HG03139 (cell line): ENCODE measurements at regions not wholly inside any gene's neighbourhood (a gene's known extent, or its start where the extent isn't known, plus 50 kb on each side); places are given as distances from the start of the nearest gene placed in this dataset.
"Not testable (repeated sequence)": the region's sequence is repeated elsewhere in the genome, so short reads cannot be mapped to it uniquely, and the experiment has no call there.

Experiments
- ATAC-seq: cut with Tn5 transposase; IDR thresholded peaks from one replicate; pipeline ENCODE4 v1.9.1; 2021; ENCODE audit not compliant: unreplicated experiment

DNA sequence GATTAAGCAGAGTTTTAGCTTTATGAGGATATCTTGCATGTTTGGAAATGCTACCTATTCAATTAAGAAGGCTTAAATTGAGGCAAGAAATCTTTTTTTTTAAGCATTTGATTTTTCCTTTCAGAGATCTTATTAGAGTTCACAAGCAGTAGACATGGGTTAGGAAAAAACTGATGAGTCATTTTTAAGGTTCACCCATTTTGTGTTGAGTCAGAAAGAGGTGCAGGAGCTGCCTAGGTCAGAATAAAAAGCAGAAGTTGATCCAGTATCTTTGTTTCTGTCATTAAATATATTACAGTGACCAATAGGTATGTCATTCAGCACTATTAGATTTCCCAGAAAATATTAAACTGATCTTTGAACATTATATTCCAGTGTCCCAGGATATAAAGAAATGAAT is 306.8 kb downstream of the LMBRD1 start:
- no peak for ATAC-seq

DNA sequence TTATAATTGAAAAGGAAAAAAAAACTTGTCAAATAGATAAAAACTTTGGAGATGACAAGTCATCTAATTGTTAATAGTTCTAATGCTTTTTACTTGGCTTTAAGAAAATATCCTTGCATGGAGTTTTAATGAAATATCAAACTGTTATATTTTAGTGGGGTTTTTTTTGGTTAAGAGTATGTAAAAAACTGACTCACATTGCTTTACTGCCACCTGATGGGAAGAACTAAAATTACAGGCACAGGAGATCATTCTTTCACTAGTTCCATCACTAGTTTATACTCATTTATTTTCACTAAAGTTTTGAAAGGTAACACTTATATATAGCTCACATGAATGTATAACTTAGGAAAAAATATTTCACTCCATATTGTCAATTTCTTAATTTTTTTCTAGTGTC is 309.1 kb downstream of the LMBRD1 start:
- no peak for ATAC-seq

DNA sequence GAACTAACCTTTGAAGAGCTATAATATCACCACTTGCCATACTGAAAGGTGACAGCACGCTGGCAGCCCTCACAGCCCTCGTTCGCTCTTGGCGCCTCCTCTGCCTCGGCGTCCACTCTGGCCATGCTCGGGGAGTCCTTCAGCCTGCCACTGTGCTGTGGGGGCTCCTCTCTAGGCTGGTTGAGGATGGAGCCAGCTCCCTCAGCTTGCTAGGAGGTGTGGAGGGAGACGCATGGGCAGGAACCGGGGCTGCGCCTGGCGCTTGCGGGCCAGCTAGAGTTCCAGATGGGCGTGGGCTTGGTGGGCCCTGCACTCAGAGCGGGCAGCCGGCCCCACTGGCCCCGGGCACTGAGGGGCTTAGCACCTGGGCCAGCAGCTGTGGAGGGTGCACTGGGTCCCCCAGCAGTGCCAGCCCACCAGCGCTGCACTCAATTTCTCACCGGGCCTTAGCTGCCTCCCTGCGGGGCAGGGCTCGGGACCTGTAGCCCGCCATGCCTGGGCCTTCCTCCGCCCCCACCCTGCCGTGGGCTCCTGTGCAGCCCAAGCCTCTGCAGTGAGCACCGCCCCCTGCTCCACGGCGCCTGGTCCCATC is 329.7 kb downstream of the LMBRD1 start:
- ATAC-seq, result no peak

DNA sequence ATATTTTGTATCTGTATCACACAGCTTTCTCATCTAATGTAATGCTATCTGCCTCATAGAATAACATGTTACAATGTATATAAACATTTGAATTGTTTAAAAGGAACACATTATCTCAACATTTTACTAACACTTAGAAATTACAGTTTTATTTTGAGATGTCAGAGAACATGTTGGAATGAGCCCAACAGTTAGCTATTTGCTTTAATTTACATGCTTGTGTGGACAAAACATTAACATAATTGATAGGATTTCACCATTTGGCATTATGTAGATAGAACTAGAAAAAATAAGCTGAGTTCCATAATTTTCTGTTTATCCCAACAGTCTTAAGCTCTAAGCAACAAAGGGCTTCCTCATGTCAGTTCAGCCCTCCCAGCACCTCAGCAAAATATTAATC is 330.9 kb downstream of the LMBRD1 start:
- no peak for ATAC-seq

DNA sequence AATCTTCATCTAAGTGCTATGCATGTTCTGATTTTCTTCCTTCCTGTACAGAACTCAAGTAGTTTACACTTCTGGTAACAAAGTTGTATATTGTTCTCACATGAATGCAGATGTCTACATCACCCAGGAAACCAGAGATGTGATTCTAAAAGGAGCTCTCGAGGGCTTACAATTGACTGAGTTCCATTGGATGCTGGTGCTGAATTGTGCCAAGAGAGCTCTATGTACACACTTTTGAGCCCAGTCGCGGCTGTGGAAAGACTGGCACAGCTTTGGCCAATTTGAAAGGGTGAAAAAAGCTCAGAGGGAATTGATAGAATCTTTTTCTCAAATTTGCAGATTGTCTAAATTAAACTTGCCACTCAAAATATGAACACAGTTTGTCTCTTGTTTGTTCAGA is 340.7 kb downstream of the LMBRD1 start:
- ATAC-seq, result no peak

DNA sequence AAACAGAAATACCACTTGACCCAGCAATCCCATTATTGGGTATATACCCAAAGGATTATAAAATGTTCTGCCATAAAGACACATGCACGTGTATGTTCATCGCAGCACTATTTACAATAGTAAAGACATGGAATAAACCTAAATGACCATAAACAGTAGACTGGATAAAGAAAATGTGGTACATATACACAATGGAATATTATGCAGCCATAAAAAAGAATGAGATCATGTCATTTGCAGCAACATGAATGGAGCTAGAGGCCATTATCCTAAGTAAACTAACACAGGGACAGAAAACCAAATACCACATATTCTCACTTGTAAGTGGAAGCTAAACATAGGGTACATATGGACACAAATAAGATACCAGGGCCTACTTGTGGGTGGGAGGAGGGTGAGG is 342.2 kb downstream of the LMBRD1 start:
- ATAC-seq, result not testable (repeated sequence)

DNA sequence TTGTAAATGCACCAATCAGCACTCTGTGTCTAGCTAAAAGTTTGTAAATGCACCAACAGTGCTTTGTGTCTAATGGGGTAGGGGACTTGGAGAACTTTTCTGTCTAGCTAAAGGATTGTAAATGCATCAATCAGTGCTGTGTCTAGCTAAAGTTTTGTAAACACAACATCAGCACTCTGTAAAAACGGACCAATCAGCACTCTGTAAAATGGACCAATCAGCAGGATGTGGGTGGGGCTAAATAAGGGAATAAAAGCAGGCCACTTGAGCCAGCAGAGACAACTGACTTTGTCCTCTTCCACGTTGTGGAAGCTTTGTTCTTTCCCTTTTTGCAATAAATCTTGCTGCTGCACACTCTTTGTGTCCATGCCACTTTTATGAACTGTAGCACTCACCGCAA is 346.3 kb downstream of the LMBRD1 start:
- ATAC-seq, result not testable (repeated sequence)

DNA sequence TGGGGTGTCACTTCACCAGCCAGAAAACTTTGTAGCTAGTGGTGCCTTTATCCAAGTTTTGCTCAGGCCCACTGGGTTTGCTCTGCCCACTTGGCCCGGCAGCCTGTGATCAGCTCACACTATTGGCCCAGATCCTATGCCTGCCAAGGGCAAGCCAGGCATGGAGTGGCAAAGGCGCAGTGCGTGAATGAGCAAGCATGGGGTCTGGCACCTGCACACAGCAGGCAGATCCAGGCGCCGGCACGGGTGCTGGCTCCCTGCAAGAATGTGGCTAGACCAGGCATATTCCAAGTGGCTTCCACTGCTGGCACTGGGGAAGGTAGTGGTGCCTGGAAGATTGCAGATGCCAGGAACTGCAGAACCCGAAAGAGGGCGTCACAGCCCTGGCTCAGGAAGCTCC is 346.9 kb downstream of the LMBRD1 start:
- ATAC-seq, result no peak
